ENCODE measurements at regions not wholly inside any gene's neighbourhood (a gene's known extent, or its start where the extent isn't known, plus 50 kb on each side); places are given as distances from the start of the nearest gene placed in this dataset.

DNA sequence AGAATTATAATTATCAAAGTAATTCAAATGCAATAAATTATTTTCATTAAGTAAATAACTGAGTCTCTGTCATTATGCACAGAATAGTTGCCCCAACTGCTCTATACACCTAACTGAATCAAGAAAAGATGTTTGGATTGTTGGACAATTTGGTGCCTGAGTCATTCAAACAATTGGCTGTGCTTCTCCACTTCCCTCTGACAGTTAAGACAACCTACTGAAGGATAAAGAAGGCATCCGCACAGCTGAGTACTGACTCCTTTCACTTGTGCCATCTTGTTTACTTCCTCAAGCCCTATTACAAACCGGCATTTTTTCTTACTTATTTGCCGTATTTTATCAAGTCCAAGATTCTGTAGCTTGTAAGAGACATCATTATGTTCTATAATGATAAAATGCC, 110.6 kb upstream of the C1QTNF7 start:
- intact Hi-C loops (cut with DNase I), result no loop called here
- ATAC-seq, result no peak

GRCh38 chr4:15318621-15319348, 109.0 kb upstream of the C1QTNF7 start:
- intact Hi-C loops (cut with DNase I), result no loop called here
- H3K36me3 ChIP-seq, result no peaks in the 10 kb centered on the region
- TF ChIP-seq CTCF (IDR thresholded peaks at IDR 0.05), result no peak
- ATAC-seq, result no peak
- no peaks in the 10 kb centered on the region for H3K9me3 ChIP-seq
- H3K4me3 ChIP-seq, result no peak overlapping the region
- no peaks in the 10 kb centered on the region for H3K27me3 ChIP-seq (ENCODE audit: low read depth)
- H3K27ac ChIP-seq, result no peak overlapping the region
- no peak for DNase-seq
- H3K4me1 ChIP-seq, result no peaks in the 10 kb centered on the region

More for the DNA sequence above, 110.6 kb upstream of the C1QTNF7 start:
- no peaks in the 10 kb centered on the region for H3K36me3 ChIP-seq
- DNase-seq, result no peak
- TF ChIP-seq CTCF (IDR thresholded peaks at IDR 0.05), result no peak
- no peaks in the 10 kb centered on the region for H3K4me1 ChIP-seq
- no peak overlapping the region for H3K27ac ChIP-seq
- no peaks in the 10 kb centered on the region for H3K27me3 ChIP-seq (ENCODE audit: low read depth)
- H3K4me3 ChIP-seq, result no peak overlapping the region
- H3K9me3 ChIP-seq, result no peaks in the 10 kb centered on the region

- no peak for DNase-seq
- no peak for ATAC-seq
- intact Hi-C loops (cut with DNase I), result no loop called here
- no peaks in the 10 kb centered on the region for H3K36me3 ChIP-seq
- H3K4me1 ChIP-seq, result no peaks in the 10 kb centered on the region
- no peaks in the 10 kb centered on the region for H3K27me3 ChIP-seq (ENCODE audit: low read depth)
- TF ChIP-seq CTCF (IDR thresholded peaks at IDR 0.05), result no peak
- H3K27ac ChIP-seq, result no peak overlapping the region
- H3K4me3 ChIP-seq, result no peak overlapping the region
- no peaks in the 10 kb centered on the region for H3K9me3 ChIP-seq
Observed at GRCh38 chr4:15320121-15320678, 107.6 kb upstream of the C1QTNF7 start.

DNA sequence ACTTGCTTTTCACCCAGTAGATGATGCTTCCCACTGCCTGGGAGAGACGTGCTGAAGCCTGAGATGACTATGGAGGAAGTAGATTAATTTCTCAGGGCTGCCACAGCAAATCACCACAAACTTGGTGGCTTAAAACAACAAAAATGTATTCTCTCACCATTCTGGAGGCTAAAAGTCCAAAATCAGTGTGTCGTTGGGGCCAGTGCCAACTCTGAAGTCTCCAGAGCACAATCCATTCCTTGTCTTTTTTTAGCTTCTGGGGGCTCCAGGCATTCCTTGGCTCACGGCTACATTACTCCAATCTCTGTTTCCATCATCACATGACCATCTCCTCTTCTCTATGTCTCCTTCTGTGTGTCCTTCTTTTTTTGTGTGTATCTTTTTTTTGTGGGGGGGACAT, 105.8 kb upstream of the C1QTNF7 start:
- DNase-seq, result no peak
- Histone ChIP-seq H3K36me3 (no peaks in the 10 kb centered on the region), H3K27me3 (ENCODE audit: low read depth) (no peaks in the 10 kb centered on the region), H3K9me3 (no peaks in the 10 kb centered on the region), H3K27ac (no peak overlapping the region), H3K4me3 (no peak overlapping the region), H3K4me1 (no peaks in the 10 kb centered on the region)
- no peak for ATAC-seq
- intact Hi-C loops (cut with DNase I), result no loop called here
- TF ChIP-seq CTCF (IDR thresholded peaks at IDR 0.05), result no peak

- intact Hi-C loops (cut with DNase I), result no loop called here
- DNase-seq, result no peak
- no peak for ATAC-seq
- no peaks in the 10 kb centered on the region for H3K36me3 ChIP-seq
- no peak overlapping the region for H3K27ac ChIP-seq
- H3K4me3 ChIP-seq, result no peak overlapping the region
- no peak for TF ChIP-seq CTCF (IDR thresholded peaks at IDR 0.05)
- no peaks in the 10 kb centered on the region for H3K27me3 ChIP-seq (ENCODE audit: low read depth)
- no peaks in the 10 kb centered on the region for H3K4me1 ChIP-seq
- H3K9me3 ChIP-seq, result no peaks in the 10 kb centered on the region
Observed at GRCh38 chr4:15325987-15326386, 101.8 kb upstream of the C1QTNF7 start.

Measured in lower lobe of right lung (tissue), 2 donors.